ENCODE measurements at regions not wholly inside any gene's neighbourhood (a gene's known extent, or its start where the extent isn't known, plus 50 kb on each side); places are given as distances from the start of the nearest gene placed in this dataset.

GRCh38 chr6:14360565-14360964, 243.0 kb downstream of the CD83 start:
- Histone ChIP-seq H3K4me3 (ENCODE audit: low read length in 2 of 2) (no peak overlapping the region), H3K27me3 (ENCODE audit: control insufficient read depth in 3 of 3, insufficient read depth in 3 of 3, low read depth in 1 of 3, low read length in 3 of 3) (peaks cover 0 to 3% (median 0%) of the 10 kb centered on the region in 3 experiments), H2BK15ac (ENCODE audit: low read length) (no peak overlapping the region), H2AK5ac (ENCODE audit: low read depth, low read length) (no peak overlapping the region), H3K14ac (ENCODE audit: low read length) (no peak overlapping the region), H3K9ac (ENCODE audit: low read depth, low read length, poor library complexity) (no peak overlapping the region), H4K8ac (ENCODE audit: low read depth, low read length) (no peak overlapping the region), H3K4me2 (ENCODE audit: insufficient read depth, low read length, poor library complexity, severe bottlenecking) (no peak overlapping the region), H3K4me1 (ENCODE audit: control insufficient read depth in 2 of 2, insufficient read depth in 1 of 2, low read depth in 1 of 2, low read length in 2 of 2) (no peaks in the 10 kb centered on the region), H2AFZ (ENCODE audit: low read length) (no peak overlapping the region), H3K23ac (ENCODE audit: low read depth, low read length, poor library complexity) (no peak overlapping the region), H2BK5ac (ENCODE audit: low read length) (no peak overlapping the region), H3K18ac (ENCODE audit: low read length) (no peak overlapping the region), H3K27ac (replicated peaks; ENCODE audit: low read length) (no peak overlapping the region), H3K79me1 (ENCODE audit: low read depth, low read length) (no peaks in the 10 kb centered on the region), H2BK120ac (ENCODE audit: low read depth, low read length) (no peak overlapping the region), H3K9me3 (replicated peaks in 1 of 2; ENCODE audit: control insufficient read depth in 2 of 2, insufficient read depth in 1 of 2, low read depth in 1 of 2, low read length in 2 of 2) (no peaks in the 10 kb centered on the region), H4K91ac (ENCODE audit: low read depth, low read length, poor library complexity) (no peak overlapping the region), H3K36me3 (replicated peaks in 1 of 2; ENCODE audit: control insufficient read depth in 2 of 2, insufficient read depth in 2 of 2, low read length in 2 of 2) (no peaks in the 10 kb centered on the region), H2BK12ac (ENCODE audit: low read length) (no peak overlapping the region), H3K4ac (ENCODE audit: low read length) (no peak overlapping the region)
- WGBS, 2 donors (ENCODE audit: extremely low coverage in 2 of 2, insufficient read length in 2 of 2, insufficient replicate concordance in 1 of 2): no CpG with 5 or more reads among the region's 7 CpGs
- no peak for DNase-seq (ENCODE audit: low spot score)

GRCh38 chr6:14361297-14361696, 243.7 kb downstream of the CD83 start:
- no peak overlapping the region for H2AFZ ChIP-seq (ENCODE audit: low read length)
- no peaks in the 10 kb centered on the region for H3K9me3 ChIP-seq (replicated peaks in 1 of 2; ENCODE audit: control insufficient read depth in 2 of 2, insufficient read depth in 1 of 2, low read depth in 1 of 2, low read length in 2 of 2)
- no peak overlapping the region for H3K14ac ChIP-seq (ENCODE audit: low read length)
- H4K91ac ChIP-seq (ENCODE audit: low read depth, low read length, poor library complexity): no peak overlapping the region
- peaks cover 0 to 3% (median 0%) of the 10 kb centered on the region in 3 experiments for H3K27me3 ChIP-seq (ENCODE audit: control insufficient read depth in 3 of 3, insufficient read depth in 3 of 3, low read depth in 1 of 3, low read length in 3 of 3)
- H3K18ac ChIP-seq (ENCODE audit: low read length): no peak overlapping the region
- no peak for DNase-seq (ENCODE audit: low spot score)
- no peak overlapping the region for H2AK5ac ChIP-seq (ENCODE audit: low read depth, low read length)
- no peak overlapping the region for H3K9ac ChIP-seq (ENCODE audit: low read depth, low read length, poor library complexity)
- H3K4ac ChIP-seq (ENCODE audit: low read length): no peak overlapping the region
- no peak overlapping the region for H3K27ac ChIP-seq (replicated peaks; ENCODE audit: low read length)
- no peaks in the 10 kb centered on the region for H3K4me1 ChIP-seq (ENCODE audit: control insufficient read depth in 2 of 2, insufficient read depth in 1 of 2, low read depth in 1 of 2, low read length in 2 of 2)
- H3K36me3 ChIP-seq (replicated peaks in 1 of 2; ENCODE audit: control insufficient read depth in 2 of 2, insufficient read depth in 2 of 2, low read length in 2 of 2): no peaks in the 10 kb centered on the region
- no peak overlapping the region for H3K4me3 ChIP-seq (ENCODE audit: low read length in 2 of 2)
- H3K23ac ChIP-seq (ENCODE audit: low read depth, low read length, poor library complexity): no peak overlapping the region
- H3K4me2 ChIP-seq (ENCODE audit: insufficient read depth, low read length, poor library complexity, severe bottlenecking): no peak overlapping the region
- WGBS, 2 donors (ENCODE audit: extremely low coverage in 2 of 2, insufficient read length in 2 of 2, insufficient replicate concordance in 1 of 2): no CpG with 5 or more reads among the region's 2 CpGs
- H3K79me1 ChIP-seq (ENCODE audit: low read depth, low read length): no peaks in the 10 kb centered on the region
- no peak overlapping the region for H4K8ac ChIP-seq (ENCODE audit: low read depth, low read length)
- H2BK120ac ChIP-seq (ENCODE audit: low read depth, low read length): no peak overlapping the region
- no peak overlapping the region for H2BK5ac ChIP-seq (ENCODE audit: low read length)
- H2BK15ac ChIP-seq (ENCODE audit: low read length): no peak overlapping the region
- H2BK12ac ChIP-seq (ENCODE audit: low read length): no peak overlapping the region

- Histone ChIP-seq H3K79me1 (ENCODE audit: low read depth, low read length) (no peaks in the 10 kb centered on the region), H2AFZ (ENCODE audit: low read length) (no peak overlapping the region), H2BK12ac (ENCODE audit: low read length) (no peak overlapping the region), H2BK5ac (ENCODE audit: low read length) (no peak overlapping the region), H3K4me3 (ENCODE audit: low read length in 2 of 2) (no peak overlapping the region), H3K9ac (ENCODE audit: low read depth, low read length, poor library complexity) (no peak overlapping the region), H3K23ac (ENCODE audit: low read depth, low read length, poor library complexity) (no peak overlapping the region), H3K14ac (ENCODE audit: low read length) (no peak overlapping the region), H3K9me3 (replicated peaks in 1 of 2; ENCODE audit: control insufficient read depth in 2 of 2, insufficient read depth in 1 of 2, low read depth in 1 of 2, low read length in 2 of 2) (no peaks in the 10 kb centered on the region), H3K4ac (ENCODE audit: low read length) (no peak overlapping the region), H3K36me3 (replicated peaks in 1 of 2; ENCODE audit: control insufficient read depth in 2 of 2, insufficient read depth in 2 of 2, low read length in 2 of 2) (no peaks in the 10 kb centered on the region), H2AK5ac (ENCODE audit: low read depth, low read length) (no peak overlapping the region), H3K4me1 (ENCODE audit: control insufficient read depth in 2 of 2, insufficient read depth in 1 of 2, low read depth in 1 of 2, low read length in 2 of 2) (no peaks in the 10 kb centered on the region), H3K4me2 (ENCODE audit: insufficient read depth, low read length, poor library complexity, severe bottlenecking) (no peak overlapping the region), H4K91ac (ENCODE audit: low read depth, low read length, poor library complexity) (no peak overlapping the region), H2BK120ac (ENCODE audit: low read depth, low read length) (no peak overlapping the region), H2BK15ac (ENCODE audit: low read length) (no peak overlapping the region), H4K8ac (ENCODE audit: low read depth, low read length) (no peak overlapping the region), H3K18ac (ENCODE audit: low read length) (no peak overlapping the region), H3K27ac (replicated peaks; ENCODE audit: low read length) (no peak overlapping the region), H3K27me3 (ENCODE audit: control insufficient read depth in 3 of 3, insufficient read depth in 3 of 3, low read depth in 1 of 3, low read length in 3 of 3) (peaks cover 0 to 3% (median 0%) of the 10 kb centered on the region in 3 experiments)
- no CpG with 5 or more reads among the region's 5 CpGs for WGBS, 2 donors (ENCODE audit: extremely low coverage in 2 of 2, insufficient read length in 2 of 2, insufficient replicate concordance in 1 of 2)
- DNase-seq (ENCODE audit: low spot score): no peak
Measured at GRCh38 chr6:14361956-14362587, 244.5 kb downstream of the CD83 start.

- Histone ChIP-seq H4K91ac (ENCODE audit: low read depth, low read length, poor library complexity) (no peak overlapping the region), H3K27ac (replicated peaks; ENCODE audit: low read length) (no peak overlapping the region), H3K9me3 (replicated peaks in 1 of 2; ENCODE audit: control insufficient read depth in 2 of 2, insufficient read depth in 1 of 2, low read depth in 1 of 2, low read length in 2 of 2) (no peaks in the 10 kb centered on the region), H4K8ac (ENCODE audit: low read depth, low read length) (no peak overlapping the region), H3K9ac (ENCODE audit: low read depth, low read length, poor library complexity) (no peak overlapping the region), H3K18ac (ENCODE audit: low read length) (no peak overlapping the region), H3K4me1 (ENCODE audit: control insufficient read depth in 2 of 2, insufficient read depth in 1 of 2, low read depth in 1 of 2, low read length in 2 of 2) (no peaks in the 10 kb centered on the region), H3K4me2 (ENCODE audit: insufficient read depth, low read length, poor library complexity, severe bottlenecking) (no peak overlapping the region), H3K27me3 (ENCODE audit: control insufficient read depth in 3 of 3, insufficient read depth in 3 of 3, low read depth in 1 of 3, low read length in 3 of 3) (peaks cover 0 to 12% (median 0%) of the 10 kb centered on the region in 3 experiments), H2BK15ac (ENCODE audit: low read length) (no peak overlapping the region), H2AK5ac (ENCODE audit: low read depth, low read length) (no peak overlapping the region), H2BK5ac (ENCODE audit: low read length) (no peak overlapping the region), H3K23ac (ENCODE audit: low read depth, low read length, poor library complexity) (no peak overlapping the region), H3K79me1 (ENCODE audit: low read depth, low read length) (no peaks in the 10 kb centered on the region), H3K4ac (ENCODE audit: low read length) (no peak overlapping the region), H2BK12ac (ENCODE audit: low read length) (no peak overlapping the region), H3K36me3 (replicated peaks in 1 of 2; ENCODE audit: control insufficient read depth in 2 of 2, insufficient read depth in 2 of 2, low read length in 2 of 2) (no peaks in the 10 kb centered on the region), H3K4me3 (ENCODE audit: low read length in 2 of 2) (no peak overlapping the region), H3K14ac (ENCODE audit: low read length) (no peak overlapping the region), H2AFZ (ENCODE audit: low read length) (no peak overlapping the region), H2BK120ac (ENCODE audit: low read depth, low read length) (no peak overlapping the region)
- no peak for DNase-seq (ENCODE audit: low spot score)
- no CpG with 5 or more reads among the region's 5 CpGs for WGBS, 2 donors (ENCODE audit: extremely low coverage in 2 of 2, insufficient read length in 2 of 2, insufficient replicate concordance in 1 of 2)
Measured at GRCh38 chr6:14364370-14364769, 246.8 kb downstream of the CD83 start.
